ACC112 (cell line): ENCODE measurements at regions not wholly inside any gene's neighbourhood (a gene's known extent, or its start where the extent isn't known, plus 50 kb on each side); places are given as distances from the start of the nearest gene placed in this dataset.

Experiments
- H2AFZ ChIP-seq: fragments of 200-600 bp; sonication (generic); one replicate; pipeline ENCODE4 v1.6.0; 2017; ENCODE audit warnings: antibody characterized with exemption, low read length; ENCODE audit not compliant: unreplicated experiment
- H3K27ac ChIP-seq: fragments of 200-600 bp; sonication (generic); 2 replicates; pipeline ENCODE4 v1.5.1; 2014; ENCODE audit warnings: low read depth, mild to moderate bottlenecking, antibody characterized with exemption, low read length, moderate library complexity
- H3K27me3 ChIP-seq: fragments of 200-600 bp; sonication (generic); 2 replicates; pipeline ENCODE4 v1.6.1; 2014; ENCODE audit warnings: mild to moderate bottlenecking, antibody characterized with exemption, low read length, moderate library complexity, mixed read lengths; ENCODE audit not compliant: insufficient read depth
- H3K36me3 ChIP-seq: fragments of 200-600 bp; sonication (generic); 2 replicates; pipeline ENCODE4 v1.6.1; 2016; ENCODE audit warnings: mild to moderate bottlenecking, antibody characterized with exemption, low read length, moderate library complexity, mixed read lengths; ENCODE audit not compliant: insufficient read depth
- H3K4me1 ChIP-seq: fragments of 200-600 bp; sonication (generic); one replicate; pipeline ENCODE4 v1.6.1; 2016; ENCODE audit warnings: low read length, mixed read lengths; ENCODE audit not compliant: insufficient read depth, unreplicated experiment, control insufficient read depth
- H3K4me3 ChIP-seq: fragments of 200-600 bp; sonication (generic); 2 replicates; pipeline ENCODE4 v1.5.1; 2014; ENCODE audit warnings: mild to moderate bottlenecking, low read depth, low read length
- H3K79me2 ChIP-seq: fragments of 200-600 bp; sonication (generic); one replicate; pipeline ENCODE4 v1.6.0; 2016; ENCODE audit warnings: low read length; ENCODE audit not compliant: control insufficient read depth, unreplicated experiment, insufficient read depth

DNA sequence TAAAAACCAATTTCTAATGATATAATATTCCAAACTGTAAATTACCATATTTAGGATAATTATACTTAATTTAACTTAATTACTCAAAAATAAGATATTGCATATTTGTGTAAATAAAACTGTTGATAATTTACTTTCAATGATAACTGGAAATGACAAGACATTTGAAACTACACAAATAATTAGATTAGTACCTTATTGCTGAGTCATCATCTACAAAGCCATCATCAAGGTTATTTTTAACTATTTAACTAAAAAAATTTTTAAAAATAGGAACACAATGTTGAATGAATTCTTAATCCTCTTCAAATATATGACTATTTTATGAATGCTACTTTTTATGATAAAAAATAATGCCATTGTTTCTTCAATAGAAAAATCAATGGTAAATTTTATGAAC lies 364.3 kb downstream of the SLITRK6 start:
- Histone ChIP-seq H3K4me1 (no peaks in the 10 kb centered on the region), H3K79me2 (no peaks in the 10 kb centered on the region), H3K27me3 (no peaks in the 10 kb centered on the region), H3K4me3 (no peak overlapping the region), H3K36me3 (no peaks in the 10 kb centered on the region), H2AFZ (no peak overlapping the region), H3K27ac (no peak overlapping the region)

DNA sequence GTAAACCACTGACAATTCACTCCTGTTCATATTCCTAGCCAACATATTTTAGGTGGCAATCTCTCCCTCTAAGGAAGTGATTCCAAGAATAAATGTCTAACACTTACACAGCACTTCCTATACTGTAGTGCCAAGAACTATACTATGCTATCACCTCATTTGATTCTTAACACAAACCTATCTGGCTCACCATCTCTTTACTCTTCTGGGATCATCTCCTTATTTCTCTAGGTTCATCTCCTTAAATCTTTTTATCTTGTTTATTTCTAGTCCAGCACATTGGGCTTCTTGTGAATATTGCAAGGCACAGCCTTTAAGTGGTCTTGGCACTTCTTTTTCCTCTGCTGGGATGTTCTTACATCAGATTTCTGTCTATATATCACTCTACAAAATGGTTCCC lies 366.3 kb downstream of the SLITRK6 start:
- Histone ChIP-seq H3K36me3 (no peaks in the 10 kb centered on the region), H3K27ac (no peak overlapping the region), H3K27me3 (no peaks in the 10 kb centered on the region), H3K4me1 (no peaks in the 10 kb centered on the region), H3K79me2 (no peaks in the 10 kb centered on the region), H3K4me3 (no peak overlapping the region), H2AFZ (no peak overlapping the region)

DNA sequence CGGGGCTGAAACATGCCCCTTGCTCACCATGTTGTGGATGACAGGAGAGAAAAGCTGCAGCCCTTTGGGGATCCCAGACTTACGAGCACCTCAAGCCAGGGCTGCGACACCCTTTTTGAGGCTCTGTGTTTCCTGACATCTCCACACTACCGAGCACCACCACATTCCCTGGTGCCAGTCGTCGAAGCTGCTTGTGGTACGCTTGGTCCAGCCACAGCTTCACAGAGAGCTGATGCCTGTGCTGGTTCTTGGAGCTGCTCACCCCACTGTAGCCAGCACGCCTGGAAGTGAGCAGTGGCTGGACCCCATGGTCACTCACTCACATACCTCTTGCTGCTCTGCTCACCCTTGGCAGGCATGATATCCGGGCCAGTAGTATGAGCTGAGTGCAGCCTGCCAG lies 367.5 kb downstream of the SLITRK6 start:
- Histone ChIP-seq H3K4me3 (no peak overlapping the region), H3K27me3 (no peaks in the 10 kb centered on the region), H3K27ac (no peak overlapping the region), H3K36me3 (no peaks in the 10 kb centered on the region), H3K4me1 (no peaks in the 10 kb centered on the region), H2AFZ (no peak overlapping the region), H3K79me2 (no peaks in the 10 kb centered on the region)

DNA sequence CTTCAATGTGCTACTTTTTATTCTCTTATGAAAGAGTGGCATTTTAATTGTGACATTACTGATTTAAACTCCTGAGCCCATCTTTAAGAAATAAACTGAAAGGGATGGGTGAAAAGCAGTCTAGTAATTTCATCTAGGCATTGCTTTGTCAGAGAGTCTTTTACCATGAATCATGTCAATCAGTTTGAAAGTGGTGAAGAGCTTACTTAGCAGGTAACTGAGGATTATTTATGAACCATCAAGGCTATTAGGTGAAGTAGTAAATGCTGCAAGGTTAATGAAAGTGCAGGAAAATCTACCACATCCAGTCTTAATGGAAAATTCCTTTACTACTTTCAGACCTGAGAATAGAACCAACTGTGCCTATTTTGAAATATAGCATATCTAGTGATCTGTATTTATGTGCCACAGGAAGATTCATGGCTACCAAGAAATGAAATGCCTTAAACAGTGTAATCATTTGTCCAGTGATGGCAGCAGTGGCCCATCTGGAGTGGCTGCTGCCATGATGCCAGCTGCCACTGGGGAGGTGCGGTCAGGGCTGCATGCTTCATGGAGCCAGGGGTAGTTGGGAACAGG lies 368.9 kb downstream of the SLITRK6 start:
- Histone ChIP-seq H3K79me2 (no peaks in the 10 kb centered on the region), H3K4me3 (no peak overlapping the region), H3K27ac (no peak overlapping the region), H3K36me3 (no peaks in the 10 kb centered on the region), H3K4me1 (no peaks in the 10 kb centered on the region), H3K27me3 (no peaks in the 10 kb centered on the region), H2AFZ (no peak overlapping the region)

DNA sequence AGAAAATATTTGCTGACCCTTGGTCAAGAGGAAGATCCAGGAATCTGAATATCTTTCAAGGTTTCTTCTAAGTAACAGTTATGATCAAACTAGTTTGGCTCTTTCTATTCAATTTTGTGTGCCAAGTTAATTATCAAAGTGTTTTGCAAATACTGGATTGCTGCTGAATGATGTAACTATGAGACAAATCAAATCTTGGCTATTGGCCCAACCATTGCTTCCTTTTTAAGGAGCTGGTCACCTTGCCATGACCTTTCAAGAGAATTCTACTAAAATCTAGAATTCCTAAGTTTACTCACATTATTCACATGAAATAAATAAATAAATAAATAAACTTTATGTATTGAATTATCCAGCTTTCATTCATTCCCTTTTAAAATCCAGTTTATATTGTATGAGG lies 371.8 kb downstream of the SLITRK6 start:
- H2AFZ ChIP-seq: no peak overlapping the region
- H3K4me3 ChIP-seq: no peak overlapping the region
- no peaks in the 10 kb centered on the region for H3K27me3 ChIP-seq
- H3K79me2 ChIP-seq: no peaks in the 10 kb centered on the region
- no peaks in the 10 kb centered on the region for H3K4me1 ChIP-seq
- H3K27ac ChIP-seq: no peak overlapping the region
- H3K36me3 ChIP-seq: no peaks in the 10 kb centered on the region

DNA sequence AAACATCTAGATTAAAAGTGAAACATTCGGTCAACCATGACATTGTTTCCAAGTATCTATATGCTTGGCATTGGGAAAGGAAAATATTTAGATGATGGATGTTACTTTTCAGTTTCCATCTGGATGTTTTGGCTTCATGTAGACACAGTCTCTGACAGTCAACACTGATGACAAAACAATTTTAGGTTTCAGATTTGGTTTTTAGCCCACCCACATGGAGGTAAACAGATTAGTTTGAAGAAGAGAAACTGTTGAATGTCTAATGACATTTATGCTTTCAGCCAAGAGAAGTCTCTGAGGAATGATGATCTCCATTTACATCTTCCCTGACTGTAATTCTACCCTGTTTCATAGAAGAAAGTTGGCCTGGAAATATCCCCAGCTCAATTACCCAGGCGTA lies 379.1 kb downstream of the SLITRK6 start:
- Histone ChIP-seq H3K27me3 (no peaks in the 10 kb centered on the region), H3K36me3 (no peaks in the 10 kb centered on the region), H3K79me2 (no peaks in the 10 kb centered on the region), H3K4me3 (no peak overlapping the region), H2AFZ (no peak overlapping the region), H3K4me1 (no peaks in the 10 kb centered on the region), H3K27ac (no peak overlapping the region)

DNA sequence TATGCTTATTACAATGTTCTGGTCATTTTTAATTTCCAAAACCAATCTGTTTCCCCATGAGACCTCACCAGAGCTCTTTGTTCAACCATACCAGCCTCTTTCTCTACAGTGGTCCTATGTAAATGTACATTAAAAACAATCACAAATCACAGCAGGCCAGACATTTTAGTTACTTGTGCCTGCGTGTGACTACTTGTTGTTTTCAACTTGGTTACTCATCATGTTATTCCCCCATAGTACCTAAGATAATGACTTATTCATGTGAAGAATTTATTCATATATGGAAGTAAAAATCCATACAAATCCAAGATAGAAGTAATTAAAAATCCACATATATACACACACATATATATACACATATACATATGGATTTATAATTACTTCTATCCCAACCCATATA lies 379.6 kb downstream of the SLITRK6 start:
- no peaks in the 10 kb centered on the region for H3K4me1 ChIP-seq
- no peaks in the 10 kb centered on the region for H3K27me3 ChIP-seq
- H3K79me2 ChIP-seq: no peaks in the 10 kb centered on the region
- no peak overlapping the region for H2AFZ ChIP-seq
- no peak overlapping the region for H3K4me3 ChIP-seq
- H3K27ac ChIP-seq: no peak overlapping the region
- H3K36me3 ChIP-seq: no peaks in the 10 kb centered on the region

DNA sequence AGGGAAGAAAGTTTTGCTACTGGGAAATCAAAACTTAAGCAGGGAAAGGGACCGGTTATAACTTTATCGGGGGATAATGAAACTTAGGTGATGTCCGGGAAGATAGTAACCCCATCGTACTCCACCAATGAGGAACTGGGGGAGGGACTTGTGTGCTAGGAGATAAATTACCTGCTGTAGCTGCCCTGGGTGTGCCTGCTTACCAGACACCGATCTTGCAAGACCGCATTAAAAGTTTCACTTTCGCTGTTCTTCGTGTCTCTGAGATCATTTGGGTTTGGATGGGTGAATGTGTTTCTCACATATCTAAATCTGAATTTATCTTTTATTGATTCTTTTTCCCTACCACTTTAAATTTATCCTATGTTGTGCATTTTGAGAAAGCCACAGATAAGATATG lies 381.4 kb downstream of the SLITRK6 start:
- no peaks in the 10 kb centered on the region for H3K4me1 ChIP-seq
- H3K4me3 ChIP-seq: no peak overlapping the region
- H3K79me2 ChIP-seq: no peaks in the 10 kb centered on the region
- no peaks in the 10 kb centered on the region for H3K36me3 ChIP-seq
- no peak overlapping the region for H2AFZ ChIP-seq
- H3K27ac ChIP-seq: no peak overlapping the region
- H3K27me3 ChIP-seq: no peaks in the 10 kb centered on the region

DNA sequence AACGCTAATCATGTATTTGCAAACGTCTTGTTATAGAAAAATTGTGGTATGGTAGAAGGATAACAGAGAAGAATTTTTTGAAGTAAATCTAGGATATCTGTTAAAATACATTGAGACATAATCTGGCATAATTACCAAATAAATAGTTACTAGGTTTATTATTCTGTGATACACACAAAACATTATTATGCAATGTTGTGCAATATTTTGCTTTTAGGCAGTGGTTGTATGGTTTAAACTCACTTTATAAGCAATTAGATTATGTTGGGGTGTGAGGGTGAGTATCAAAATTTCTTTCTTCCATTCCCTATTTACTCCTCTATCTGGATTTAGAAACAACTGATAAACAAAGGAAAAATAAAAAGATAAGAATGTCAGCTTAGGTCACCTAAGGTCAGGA lies 385.6 kb downstream of the SLITRK6 start:
- no peak overlapping the region for H3K4me3 ChIP-seq
- H3K27ac ChIP-seq: no peak overlapping the region
- no peaks in the 10 kb centered on the region for H3K27me3 ChIP-seq
- H3K36me3 ChIP-seq: no peaks in the 10 kb centered on the region
- no peaks in the 10 kb centered on the region for H3K4me1 ChIP-seq
- H3K79me2 ChIP-seq: no peaks in the 10 kb centered on the region
- no peak overlapping the region for H2AFZ ChIP-seq

DNA sequence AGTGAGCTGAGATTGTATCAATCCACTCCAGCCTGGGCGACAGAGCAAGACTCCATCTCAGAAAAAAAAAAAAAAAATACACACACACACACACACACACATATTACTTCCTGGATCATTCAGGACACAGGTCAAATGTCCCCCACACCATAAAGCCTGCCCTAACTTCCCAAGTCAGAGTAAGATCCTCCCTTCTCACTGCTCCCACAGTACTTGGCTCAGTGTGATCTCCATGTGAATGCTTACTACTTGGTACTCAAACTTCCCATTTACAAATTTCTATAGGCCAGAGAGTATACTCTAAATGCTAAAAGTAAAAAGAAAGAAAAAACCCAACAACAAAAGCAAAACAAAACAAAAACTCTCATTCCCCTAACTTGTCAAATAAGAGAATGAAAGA lies 386.8 kb downstream of the SLITRK6 start:
- H3K4me3 ChIP-seq: no peak overlapping the region
- no peaks in the 10 kb centered on the region for H3K36me3 ChIP-seq
- H3K27me3 ChIP-seq: no peaks in the 10 kb centered on the region
- no peaks in the 10 kb centered on the region for H3K79me2 ChIP-seq
- no peaks in the 10 kb centered on the region for H3K4me1 ChIP-seq
- no peak overlapping the region for H2AFZ ChIP-seq
- no peak overlapping the region for H3K27ac ChIP-seq

DNA sequence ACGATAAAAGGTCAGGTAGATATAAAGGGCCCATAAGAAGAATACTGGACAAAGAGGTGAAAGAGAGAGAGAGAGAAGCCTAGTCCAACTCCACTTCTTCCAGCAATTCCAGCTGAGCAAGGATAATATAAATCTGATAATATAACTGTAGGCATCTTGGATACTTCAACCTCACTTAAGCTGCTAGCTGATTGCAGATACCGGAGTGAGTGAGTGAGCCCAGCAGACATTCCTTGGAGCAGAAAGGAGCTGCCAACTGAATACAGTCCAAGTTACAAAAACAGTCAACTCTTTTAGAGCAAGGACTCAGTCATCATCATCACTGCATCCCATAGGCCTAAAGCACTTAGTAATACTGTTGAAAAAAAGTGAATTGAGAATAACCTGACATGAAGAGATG lies 387.6 kb downstream of the SLITRK6 start:
- Histone ChIP-seq H3K79me2 (no peaks in the 10 kb centered on the region), H3K27ac (no peak overlapping the region)

More for the DNA sequence above, 387.6 kb downstream of the SLITRK6 start:
- Histone ChIP-seq H3K27me3 (no peaks in the 10 kb centered on the region), H2AFZ (no peak overlapping the region), H3K36me3 (no peaks in the 10 kb centered on the region), H3K4me1 (no peaks in the 10 kb centered on the region), H3K4me3 (no peak overlapping the region)
